ENCODE measurements at regions not wholly inside any gene's neighbourhood (a gene's known extent, or its start where the extent isn't known, plus 50 kb on each side); places are given as distances from the start of the nearest gene placed in this dataset.

DNA sequence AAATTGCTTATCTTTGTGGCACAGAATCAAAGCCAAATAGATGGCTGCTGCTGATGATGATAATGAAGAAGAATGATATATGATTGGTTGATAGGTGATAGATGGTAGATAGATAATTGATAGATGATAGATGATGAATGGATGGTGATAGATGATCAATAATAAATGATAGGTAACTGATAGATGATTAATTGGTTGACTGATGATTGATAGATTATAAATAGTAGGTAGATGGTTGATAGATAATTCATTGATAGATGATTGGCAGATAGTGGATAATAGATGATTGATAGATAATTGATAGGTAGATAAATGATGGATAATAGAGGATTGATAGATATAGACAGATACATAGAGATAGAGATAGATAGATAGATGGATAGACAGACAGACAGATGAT lies 430.2 kb downstream of the EIPR1 start:
- TF ChIP-seq, protein P1, sequence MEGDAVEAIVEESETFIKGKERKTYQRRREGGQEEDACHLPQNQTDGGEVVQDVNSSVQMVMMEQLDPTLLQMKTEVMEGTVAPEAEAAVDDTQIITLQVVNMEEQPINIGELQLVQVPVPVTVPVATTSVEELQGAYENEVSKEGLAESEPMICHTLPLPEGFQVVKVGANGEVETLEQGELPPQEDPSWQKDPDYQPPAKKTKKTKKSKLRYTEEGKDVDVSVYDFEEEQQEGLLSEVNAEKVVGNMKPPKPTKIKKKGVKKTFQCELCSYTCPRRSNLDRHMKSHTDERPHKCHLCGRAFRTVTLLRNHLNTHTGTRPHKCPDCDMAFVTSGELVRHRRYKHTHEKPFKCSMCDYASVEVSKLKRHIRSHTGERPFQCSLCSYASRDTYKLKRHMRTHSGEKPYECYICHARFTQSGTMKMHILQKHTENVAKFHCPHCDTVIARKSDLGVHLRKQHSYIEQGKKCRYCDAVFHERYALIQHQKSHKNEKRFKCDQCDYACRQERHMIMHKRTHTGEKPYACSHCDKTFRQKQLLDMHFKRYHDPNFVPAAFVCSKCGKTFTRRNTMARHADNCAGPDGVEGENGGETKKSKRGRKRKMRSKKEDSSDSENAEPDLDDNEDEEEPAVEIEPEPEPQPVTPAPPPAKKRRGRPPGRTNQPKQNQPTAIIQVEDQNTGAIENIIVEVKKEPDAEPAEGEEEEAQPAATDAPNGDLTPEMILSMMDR (IDR thresholded peaks at IDR 0.05): no peak
- TF ChIP-seq POLR2A (IDR thresholded peaks at IDR 0.05): no peak

Measured in lower leg skin (tissue), 3 donors.